ENCODE measurements at regions not wholly inside any gene's neighbourhood (a gene's known extent, or its start where the extent isn't known, plus 50 kb on each side); places are given as distances from the start of the nearest gene placed in this dataset.

DNA sequence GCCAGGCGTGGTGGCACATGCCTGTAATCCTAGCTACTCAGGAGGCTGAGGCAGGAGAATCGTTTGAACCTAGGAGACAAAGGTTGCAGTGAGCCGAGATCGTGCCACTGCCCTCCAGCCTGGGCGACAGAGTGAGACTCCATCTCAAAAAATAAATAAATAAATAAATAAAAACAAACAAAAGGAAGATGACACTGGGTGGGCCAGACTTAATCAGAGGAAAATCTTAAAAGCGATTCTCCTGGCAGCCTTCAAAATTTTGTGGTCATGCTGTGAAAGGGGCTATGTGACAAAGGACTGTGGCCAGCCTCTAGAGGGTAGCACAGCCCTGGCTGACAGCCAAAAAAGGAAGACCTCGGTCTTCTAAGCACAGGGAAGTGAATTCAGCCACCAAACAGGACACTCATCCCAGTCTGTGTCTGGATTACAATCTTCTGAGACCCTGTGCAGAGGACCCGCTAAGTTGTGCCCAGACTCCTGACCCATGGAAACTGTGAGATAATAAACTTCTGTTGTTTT, 391.1 kb downstream of the CNTNAP4 start:
- TF ChIP-seq, protein P1, sequence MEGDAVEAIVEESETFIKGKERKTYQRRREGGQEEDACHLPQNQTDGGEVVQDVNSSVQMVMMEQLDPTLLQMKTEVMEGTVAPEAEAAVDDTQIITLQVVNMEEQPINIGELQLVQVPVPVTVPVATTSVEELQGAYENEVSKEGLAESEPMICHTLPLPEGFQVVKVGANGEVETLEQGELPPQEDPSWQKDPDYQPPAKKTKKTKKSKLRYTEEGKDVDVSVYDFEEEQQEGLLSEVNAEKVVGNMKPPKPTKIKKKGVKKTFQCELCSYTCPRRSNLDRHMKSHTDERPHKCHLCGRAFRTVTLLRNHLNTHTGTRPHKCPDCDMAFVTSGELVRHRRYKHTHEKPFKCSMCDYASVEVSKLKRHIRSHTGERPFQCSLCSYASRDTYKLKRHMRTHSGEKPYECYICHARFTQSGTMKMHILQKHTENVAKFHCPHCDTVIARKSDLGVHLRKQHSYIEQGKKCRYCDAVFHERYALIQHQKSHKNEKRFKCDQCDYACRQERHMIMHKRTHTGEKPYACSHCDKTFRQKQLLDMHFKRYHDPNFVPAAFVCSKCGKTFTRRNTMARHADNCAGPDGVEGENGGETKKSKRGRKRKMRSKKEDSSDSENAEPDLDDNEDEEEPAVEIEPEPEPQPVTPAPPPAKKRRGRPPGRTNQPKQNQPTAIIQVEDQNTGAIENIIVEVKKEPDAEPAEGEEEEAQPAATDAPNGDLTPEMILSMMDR (IDR thresholded peaks at IDR 0.05), result no peak
- TF ChIP-seq POLR2A (IDR thresholded peaks at IDR 0.05), result no peak
